ENCODE measurements at regions not wholly inside any gene's neighbourhood (a gene's known extent, or its start where the extent isn't known, plus 50 kb on each side); places are given as distances from the start of the nearest gene placed in this dataset.

DNA sequence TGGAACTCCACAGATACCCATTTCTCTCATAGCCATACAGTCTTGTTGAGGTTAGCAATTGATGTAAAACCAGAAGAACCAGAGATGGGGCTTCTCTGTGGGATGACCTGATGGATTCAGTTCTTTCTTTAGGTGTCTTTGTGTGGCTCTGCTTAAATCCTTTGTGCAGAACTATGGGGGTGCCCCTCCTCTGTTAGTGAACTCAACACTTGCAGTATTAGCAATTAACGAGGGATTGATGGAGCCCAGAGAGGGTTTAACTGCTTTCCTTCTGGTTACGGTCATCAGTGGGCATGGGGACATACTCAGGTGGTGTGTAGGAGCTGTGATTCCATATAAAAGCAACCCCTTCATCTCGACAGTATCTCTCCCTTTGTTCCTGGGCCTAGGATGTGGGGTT, 406.8 kb upstream of the FAM98A start:
- TF ChIP-seq, protein P1, sequence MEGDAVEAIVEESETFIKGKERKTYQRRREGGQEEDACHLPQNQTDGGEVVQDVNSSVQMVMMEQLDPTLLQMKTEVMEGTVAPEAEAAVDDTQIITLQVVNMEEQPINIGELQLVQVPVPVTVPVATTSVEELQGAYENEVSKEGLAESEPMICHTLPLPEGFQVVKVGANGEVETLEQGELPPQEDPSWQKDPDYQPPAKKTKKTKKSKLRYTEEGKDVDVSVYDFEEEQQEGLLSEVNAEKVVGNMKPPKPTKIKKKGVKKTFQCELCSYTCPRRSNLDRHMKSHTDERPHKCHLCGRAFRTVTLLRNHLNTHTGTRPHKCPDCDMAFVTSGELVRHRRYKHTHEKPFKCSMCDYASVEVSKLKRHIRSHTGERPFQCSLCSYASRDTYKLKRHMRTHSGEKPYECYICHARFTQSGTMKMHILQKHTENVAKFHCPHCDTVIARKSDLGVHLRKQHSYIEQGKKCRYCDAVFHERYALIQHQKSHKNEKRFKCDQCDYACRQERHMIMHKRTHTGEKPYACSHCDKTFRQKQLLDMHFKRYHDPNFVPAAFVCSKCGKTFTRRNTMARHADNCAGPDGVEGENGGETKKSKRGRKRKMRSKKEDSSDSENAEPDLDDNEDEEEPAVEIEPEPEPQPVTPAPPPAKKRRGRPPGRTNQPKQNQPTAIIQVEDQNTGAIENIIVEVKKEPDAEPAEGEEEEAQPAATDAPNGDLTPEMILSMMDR (IDR thresholded peaks at IDR 0.05; ENCODE audit: low read depth, low read length, poor library complexity, severe bottlenecking), result no peak
- TF ChIP-seq EZH2phosphoT487 (IDR thresholded peaks at IDR 0.05; ENCODE audit: borderline replicate concordance, low read length), result no peak
